Ovary (tissue), 3 donors: ENCODE measurements at regions not wholly inside any gene's neighbourhood (a gene's known extent, or its start where the extent isn't known, plus 50 kb on each side); places are given as distances from the start of the nearest gene placed in this dataset.

ENCODE experiments used
- CTCF ChIP-seq, 3 donors: fragments of 450-650 bp in 2 of 3; fragments of 200-600 bp in 1 of 3; IDR thresholded peaks; one replicate each; pipeline versions ENCODE4 v1.5.1 to v1.8.0; 2016 to 2022; ENCODE audit warnings: antibody characterized with exemption in 3 of 3, mild to moderate bottlenecking in 1 of 3
- EP300 ChIP-seq: sonication (generic); formaldehyde crosslinking; IDR thresholded peaks from one replicate; pipeline ENCODE4 v1.6.1; 2017; ENCODE audit warnings: antibody characterized with exemption
- POLR2A ChIP-seq: fragments of 450-650 bp; IDR thresholded peaks from one replicate; pipeline ENCODE4 v1.6.1; 2017; ENCODE audit warnings: antibody characterized with exemption, mild to moderate bottlenecking, moderate library complexity
- donor health status: DM: no; HTN: no; CAD: no.

GRCh38 chr5:100654895-100655294, 119.7 kb downstream of the FAM174A start:
- TF ChIP-seq CTCF (IDR thresholded peaks at IDR 0.05) (no peak), POLR2A (no peak), EP300 (no peak)
